Left renal cortex interstitium (tissue), 4 donors: ENCODE measurements at regions not wholly inside any gene's neighbourhood (a gene's known extent, or its start where the extent isn't known, plus 50 kb on each side); places are given as distances from the start of the nearest gene placed in this dataset.
A peak's percentile ranks its signal among the peaks of the same experiment; 100 is the strongest.
"Not testable (repeated sequence)": the region's sequence is repeated elsewhere in the genome, so short reads cannot be mapped to it uniquely, and the experiment has no call there.

Experiments used
- DNase-seq, 4 donors: peaks; one replicate each; pipeline ENCODE4 v3.0.0-alpha.2; 2013; ENCODE audit warnings: low read depth in 4 of 4, low spot score in 2 of 4, missing footprints in 1 of 4

GRCh38 chr5:102554082-102554481, 55.3 kb upstream of the SLCO6A1 start:
- peak in 1 of 4 donors; percentile 34 for DNase-seq

GRCh38 chr5:102554728-102555127, 55.9 kb upstream of the SLCO6A1 start:
- no peak for DNase-seq

- DNase-seq, result no peak
Observed at GRCh38 chr5:102561894-102562760, 63.3 kb upstream of the SLCO6A1 start.

GRCh38 chr5:102570747-102571146, 71.9 kb upstream of the SLCO6A1 start:
- no peak for DNase-seq

- no peak for DNase-seq
Observed at GRCh38 chr5:102578362-102578761, 79.6 kb upstream of the SLCO6A1 start.

- no peak for DNase-seq
Observed at GRCh38 chr5:102579379-102579778, 80.6 kb upstream of the SLCO6A1 start.

GRCh38 chr5:102581011-102581410, 82.2 kb upstream of the SLCO6A1 start:
- no peak for DNase-seq

- DNase-seq, result no peak
Observed at GRCh38 chr5:102582696-102583095, 83.9 kb upstream of the SLCO6A1 start.

- DNase-seq, result peak in 1 of 4 donors; percentile 2
Observed at GRCh38 chr5:102583276-102584124, 84.7 kb upstream of the SLCO6A1 start.

GRCh38 chr5:102589661-102590060, 90.9 kb upstream of the SLCO6A1 start:
- no peak for DNase-seq

GRCh38 chr5:102590467-102590866, 91.7 kb upstream of the SLCO6A1 start:
- DNase-seq, result no peak

GRCh38 chr5:102591650-102592049, 92.8 kb upstream of the SLCO6A1 start:
- DNase-seq, result no peak

GRCh38 chr5:102592586-102592985, 93.8 kb upstream of the SLCO6A1 start:
- not testable (repeated sequence) for DNase-seq

GRCh38 chr5:102594192-102594591, 95.4 kb upstream of the SLCO6A1 start:
- no peak for DNase-seq

- no peak for DNase-seq
Observed at GRCh38 chr5:102595332-102595731, 96.5 kb upstream of the SLCO6A1 start.

- DNase-seq, result no peak
Observed at GRCh38 chr5:102596113-102596512, 97.3 kb upstream of the SLCO6A1 start.

GRCh38 chr5:102596951-102597350, 98.2 kb upstream of the SLCO6A1 start:
- no peak for DNase-seq

GRCh38 chr5:102599289-102599688, 100.5 kb upstream of the SLCO6A1 start:
- no peak for DNase-seq

- no peak for DNase-seq
Observed at GRCh38 chr5:102600964-102601363, 102.2 kb upstream of the SLCO6A1 start.

- DNase-seq, result no peak
Observed at GRCh38 chr5:102603670-102604069, 104.9 kb upstream of the SLCO6A1 start.

- no peak for DNase-seq
Observed at GRCh38 chr5:102608414-102608813, 109.6 kb upstream of the SLCO6A1 start.

- no peak for DNase-seq
Observed at GRCh38 chr5:102611312-102611711, 112.5 kb upstream of the SLCO6A1 start.
